WTC11 (cell line): ENCODE measurements at regions not wholly inside any gene's neighbourhood (a gene's known extent, or its start where the extent isn't known, plus 50 kb on each side); places are given as distances from the start of the nearest gene placed in this dataset.
A peak's percentile ranks its signal among the peaks of the same experiment; 100 is the strongest.
"Not testable (repeated sequence)": the region's sequence is repeated elsewhere in the genome, so short reads cannot be mapped to it uniquely, and the experiment has no call there.

Experiments
- ATAC-seq: fragments of 200-7000 bp; cut with Tn5 transposase; 2 replicates; pipeline ENCODE4 v1.10.0; 2021; ENCODE audit warnings: mild to moderate bottlenecking, moderate library complexity
- CTCF ChIA-PET: fragments of 300-600 bp; sonication (Branson Sonifier 250); formaldehyde crosslinking; loops from one replicate; lab custom pipeline; 2021; ENCODE audit warnings: antibody characterized with exemption; lab: Charles Lee
- POLR2A ChIA-PET: fragments of 350-600 bp; sonication (Branson Sonifier 250); formaldehyde crosslinking; loops from one replicate; lab custom pipeline; 2021; ENCODE audit warnings: antibody characterized with exemption; lab: Charles Lee
- DNase-seq: peaks from one replicate; pipeline ENCODE4 v3.0.0; 2021; ENCODE audit warnings: low spot score
- H3K27ac Mint-ChIP-seq: 2 replicates; pipeline ENCODE4 v1.8.0; 2021; ENCODE audit warnings: mixed read lengths
- H3K27me3 Mint-ChIP-seq: 2 replicates; pipeline ENCODE4 v1.8.0; 2021; ENCODE audit warnings: low read depth, mild to moderate bottlenecking, moderate library complexity, mixed read lengths
- H3K36me3 Mint-ChIP-seq: 2 replicates; pipeline ENCODE4 v1.8.0; 2021; ENCODE audit warnings: mixed read lengths
- H3K4me1 Mint-ChIP-seq: 2 replicates; pipeline ENCODE4 v1.8.0; 2022; ENCODE audit warnings: mixed read lengths
- H3K4me3 Mint-ChIP-seq: 2 replicates; pipeline ENCODE4 v1.8.0; 2021; ENCODE audit warnings: mild to moderate bottlenecking, moderate library complexity, mixed read lengths
- H3K9me3 Mint-ChIP-seq: 2 replicates; pipeline ENCODE4 v1.8.0; 2021; ENCODE audit warnings: mixed read lengths
- JUN ChIP-seq: sonication (generic); formaldehyde crosslinking; IDR thresholded peaks from 2 replicates; pipeline ENCODE4 v1.8.0; 2023; ENCODE audit warnings: mild to moderate bottlenecking, missing genetic modification reagents
- NFYB ChIP-seq: sonication (generic); formaldehyde crosslinking; conservative IDR thresholded peaks from 2 replicates; pipeline ENCODE4 v1.8.0; 2022; ENCODE audit warnings: low read depth, missing genetic modification reagents
- PRRX2 ChIP-seq: fragments of 250-450 bp; sonication (Bioruptor Pico); IDR thresholded peaks from 2 replicates; pipeline ENCODE4 v1.8.0; 2021; ENCODE audit warnings: mild to moderate bottlenecking
- RELA ChIP-seq: sonication (generic); formaldehyde crosslinking; IDR thresholded peaks from 2 replicates; pipeline ENCODE4 v1.8.1; 2022; ENCODE audit warnings: missing genetic modification reagents, mild to moderate bottlenecking, borderline replicate concordance
- TCF7 ChIP-seq: sonication (generic); formaldehyde crosslinking; IDR thresholded peaks from 2 replicates; pipeline ENCODE4 v1.8.0; 2022; ENCODE audit warnings: mild to moderate bottlenecking, low read depth, missing genetic modification reagents, moderate library complexity
- TP53 ChIP-seq: sonication (generic); formaldehyde crosslinking; IDR thresholded peaks from 2 replicates; pipeline ENCODE4 v1.8.1; 2023; ENCODE audit warnings: mild to moderate bottlenecking, missing genetic modification reagents
- ZNF317 ChIP-seq: sonication (generic); formaldehyde crosslinking; IDR thresholded peaks from 2 replicates; pipeline ENCODE4 v1.8.1; 2023; ENCODE audit warnings: low read depth, mild to moderate bottlenecking, moderate library complexity, missing genetic modification reagents, borderline replicate concordance
- ZNF423 ChIP-seq: fragments of 250-450 bp; sonication (Bioruptor Pico); IDR thresholded peaks from 2 replicates; pipeline ENCODE4 v2.1.2; 2022; ENCODE audit warnings: mild to moderate bottlenecking, moderate library complexity
- TF ChIP-seq, protein P1 (sequence below): fragments of 250-450 bp; sonication (Bioruptor Pico); IDR thresholded peaks from 2 replicates; pipeline ENCODE4 v1.9.0; 2021; ENCODE audit warnings: mild to moderate bottlenecking
- TF ChIP-seq, protein P2 (sequence below): sonication (generic); formaldehyde crosslinking; IDR thresholded peaks from 2 replicates; pipeline ENCODE4 v1.8.1; 2022; ENCODE audit warnings: mild to moderate bottlenecking, moderate library complexity, missing genetic modification reagents
- TF ChIP-seq, protein P3 (sequence below): sonication (generic); formaldehyde crosslinking; IDR thresholded peaks from 2 replicates; pipeline ENCODE4 v1.8.1; 2023; ENCODE audit warnings: mild to moderate bottlenecking, missing genetic modification reagents
- TF ChIP-seq, protein P4 (sequence below): sonication (generic); formaldehyde crosslinking; IDR thresholded peaks from 2 replicates; pipeline ENCODE4 v1.8.1; 2023; ENCODE audit warnings: mild to moderate bottlenecking, missing genetic modification reagents, borderline replicate concordance
- TF ChIP-seq, protein P5 (sequence below): sonication (generic); formaldehyde crosslinking; IDR thresholded peaks from 2 replicates; pipeline ENCODE4 v1.8.1; 2023; ENCODE audit warnings: mild to moderate bottlenecking, missing genetic modification reagents
- TF ChIP-seq, protein P6 (sequence below): sonication (generic); formaldehyde crosslinking; IDR thresholded peaks from 2 replicates; pipeline ENCODE4 v1.8.0; 2023; ENCODE audit warnings: missing genetic modification reagents
- TF ChIP-seq, protein P7 (sequence below): fragments of 200-600 bp; IDR thresholded peaks from 2 replicates; pipeline ENCODE4 v1.8.0; 2022; ENCODE audit warnings: antibody characterized with exemption

DNA sequence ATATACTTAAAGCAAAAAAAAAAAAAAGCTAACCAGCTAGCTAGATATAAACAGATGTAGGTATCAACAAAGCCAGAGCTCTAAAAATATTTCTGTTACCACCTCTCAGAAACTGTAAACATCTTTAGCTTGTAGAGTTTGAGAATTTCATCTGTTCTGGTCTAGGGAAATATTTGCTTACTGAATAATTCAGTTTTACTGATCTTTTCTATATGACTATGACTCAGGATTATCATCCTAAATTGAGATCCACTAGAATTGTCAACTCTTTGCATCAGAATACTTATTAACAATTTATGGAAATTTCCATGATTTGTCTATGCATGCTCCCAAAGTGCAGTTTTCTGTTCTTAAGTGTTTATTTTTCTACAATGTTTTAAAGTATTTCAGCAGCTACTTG, 517.3 kb downstream of the DIPK2A start:
- DNase-seq = no peak
- ATAC-seq = no peak
- Mint-ChIP-seq H3K27ac (no peak overlapping the region), H3K4me3 (no peak overlapping the region), H3K9me3 (peaks cover 4% of the 10 kb centered on the region), H3K27me3 (no peaks in the 10 kb centered on the region), H3K4me1 (peaks cover 19% of the 10 kb centered on the region), H3K36me3 (no peaks in the 10 kb centered on the region)
- POLR2A ChIA-PET = no interaction called here
- TF ChIP-seq ZNF317 (CRISPR knock-in tag) = no peak
- no peak for TF ChIP-seq JUN (CRISPR knock-in tag)
- TF ChIP-seq ZNF423 (CRISPR knock-in tag) = no peak
- no peak for TF ChIP-seq NFYB (CRISPR knock-in tag)
- TF ChIP-seq, protein P1, sequence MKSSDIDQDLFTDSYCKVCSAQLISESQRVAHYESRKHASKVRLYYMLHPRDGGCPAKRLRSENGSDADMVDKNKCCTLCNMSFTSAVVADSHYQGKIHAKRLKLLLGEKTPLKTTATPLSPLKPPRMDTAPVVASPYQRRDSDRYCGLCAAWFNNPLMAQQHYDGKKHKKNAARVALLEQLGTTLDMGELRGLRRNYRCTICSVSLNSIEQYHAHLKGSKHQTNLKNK (CRISPR knock-in tag) = no peak
- TF ChIP-seq, all 79 proteins: peak for 0
- CTCF ChIA-PET = interaction anchor here (0.7 kb wide), 1 partner anchor 14 kb away, joined by 3 read pairs; no protein-coding TSS in a partner anchor

DNA sequence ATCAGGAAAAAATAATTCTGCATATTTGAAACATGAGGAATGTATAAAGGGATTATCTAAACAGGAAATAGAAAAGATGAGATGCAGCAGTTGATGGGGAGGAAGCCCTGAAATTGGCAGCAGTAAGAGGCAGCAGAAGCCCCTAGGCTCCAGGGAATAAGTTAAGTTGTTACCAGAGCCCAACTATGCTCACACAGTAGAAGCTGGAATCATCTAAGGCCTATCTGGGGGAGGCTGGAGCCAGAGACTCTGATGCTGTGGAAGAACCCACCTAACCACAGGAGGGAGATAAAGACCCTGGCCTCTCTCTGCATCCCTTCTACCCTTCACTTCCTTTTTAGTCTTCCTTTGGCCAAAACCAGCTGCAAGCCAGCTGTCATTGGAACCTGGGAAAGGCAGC, 519.7 kb downstream of the DIPK2A start:
- ChIA-PET POLR2A (no interaction called here), CTCF (no interaction called here)
- H3K36me3 Mint-ChIP-seq = peaks cover 2% of the 10 kb centered on the region; the same call in 1 of the 2 replicates
- peaks cover 12% of the 10 kb centered on the region for H3K4me1 Mint-ChIP-seq
- ATAC-seq (peak; percentile 97), DNase-seq (no peak)
- no peak overlapping the region for H3K27ac Mint-ChIP-seq
- no peaks in the 10 kb centered on the region for H3K27me3 Mint-ChIP-seq
- H3K4me3 Mint-ChIP-seq = no peak overlapping the region
- TF ChIP-seq, protein P2, sequence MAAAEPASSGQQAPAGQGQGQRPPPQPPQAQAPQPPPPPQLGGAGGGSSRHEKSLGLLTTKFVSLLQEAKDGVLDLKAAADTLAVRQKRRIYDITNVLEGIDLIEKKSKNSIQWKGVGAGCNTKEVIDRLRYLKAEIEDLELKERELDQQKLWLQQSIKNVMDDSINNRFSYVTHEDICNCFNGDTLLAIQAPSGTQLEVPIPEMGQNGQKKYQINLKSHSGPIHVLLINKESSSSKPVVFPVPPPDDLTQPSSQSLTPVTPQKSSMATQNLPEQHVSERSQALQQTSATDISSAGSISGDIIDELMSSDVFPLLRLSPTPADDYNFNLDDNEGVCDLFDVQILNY (CRISPR knock-in tag) = no peak
- H3K9me3 Mint-ChIP-seq = peaks cover 12% of the 10 kb centered on the region

DNA sequence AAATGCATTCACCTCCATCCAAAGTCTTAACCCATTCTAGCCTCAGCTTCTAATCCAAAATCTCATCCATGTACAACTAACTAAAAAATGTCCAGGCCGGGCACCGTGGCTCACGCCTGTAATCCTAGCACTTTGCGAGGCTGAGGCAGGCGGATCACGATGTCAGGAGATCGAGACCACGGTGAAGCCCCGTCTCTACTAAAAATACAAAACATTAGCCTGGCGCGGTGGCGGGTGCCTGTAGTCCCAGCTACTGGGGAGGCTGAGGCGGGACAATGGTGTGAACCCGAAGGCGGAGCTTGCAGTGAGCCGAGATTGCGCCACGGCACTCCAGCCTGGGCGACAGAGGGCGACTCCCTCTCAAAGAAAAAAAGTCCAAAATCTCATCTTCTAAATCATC, 523.0 kb downstream of the DIPK2A start:
- H3K27ac Mint-ChIP-seq, H3K27me3 Mint-ChIP-seq, CTCF ChIA-PET, DNase-seq, ATAC-seq, H3K4me3 Mint-ChIP-seq, H3K36me3 Mint-ChIP-seq, POLR2A ChIA-PET: not testable (repeated sequence)
- peaks cover 23% of the 10 kb centered on the region for H3K4me1 Mint-ChIP-seq
- H3K9me3 Mint-ChIP-seq = peaks cover 11% of the 10 kb centered on the region

DNA sequence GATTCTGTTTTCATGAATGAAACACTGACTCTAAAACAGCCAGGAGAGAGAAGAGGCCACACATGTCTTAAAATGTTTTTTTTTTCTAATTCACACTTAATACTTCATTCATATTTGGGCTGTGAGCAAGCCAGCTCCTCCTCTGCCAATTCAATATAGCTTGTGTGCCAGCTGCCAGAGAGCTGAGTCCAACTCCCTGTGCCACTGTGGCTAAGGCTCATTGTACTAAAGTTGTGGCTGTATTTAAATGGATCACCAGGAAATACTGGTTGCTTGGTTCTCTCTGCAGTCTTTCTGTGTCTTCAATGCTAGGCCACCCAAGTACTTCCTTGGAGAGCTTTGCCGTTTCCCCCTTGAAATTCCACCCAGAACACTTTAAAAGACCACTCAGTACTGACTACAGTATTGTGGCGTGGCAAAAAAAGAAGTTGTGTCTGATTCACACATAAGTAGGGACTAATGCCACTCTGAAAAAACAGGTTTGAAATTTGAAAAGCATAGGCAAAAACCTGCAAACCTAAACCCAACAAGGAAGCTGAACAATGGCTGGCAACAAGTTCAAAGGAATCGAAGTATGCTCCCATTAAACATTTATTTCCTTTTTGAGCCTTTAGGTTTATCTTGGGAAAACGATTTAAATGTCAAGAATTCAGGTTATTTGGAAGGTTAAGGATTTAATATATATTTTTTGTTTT, 524.7 kb downstream of the DIPK2A start:
- POLR2A ChIA-PET = no interaction called here
- no peaks in the 10 kb centered on the region for H3K27me3 Mint-ChIP-seq
- CTCF ChIA-PET = no interaction called here
- DNase-seq (no peak), ATAC-seq (no peak)
- H3K9me3 Mint-ChIP-seq = peaks cover 11% of the 10 kb centered on the region
- peaks cover 21% of the 10 kb centered on the region for H3K4me1 Mint-ChIP-seq
- H3K36me3 Mint-ChIP-seq = peaks cover 2% of the 10 kb centered on the region; the same call in 1 of the 2 replicates
- H3K4me3 Mint-ChIP-seq = no peak overlapping the region
- H3K27ac Mint-ChIP-seq = no peak overlapping the region
- TF ChIP-seq, protein P3, sequence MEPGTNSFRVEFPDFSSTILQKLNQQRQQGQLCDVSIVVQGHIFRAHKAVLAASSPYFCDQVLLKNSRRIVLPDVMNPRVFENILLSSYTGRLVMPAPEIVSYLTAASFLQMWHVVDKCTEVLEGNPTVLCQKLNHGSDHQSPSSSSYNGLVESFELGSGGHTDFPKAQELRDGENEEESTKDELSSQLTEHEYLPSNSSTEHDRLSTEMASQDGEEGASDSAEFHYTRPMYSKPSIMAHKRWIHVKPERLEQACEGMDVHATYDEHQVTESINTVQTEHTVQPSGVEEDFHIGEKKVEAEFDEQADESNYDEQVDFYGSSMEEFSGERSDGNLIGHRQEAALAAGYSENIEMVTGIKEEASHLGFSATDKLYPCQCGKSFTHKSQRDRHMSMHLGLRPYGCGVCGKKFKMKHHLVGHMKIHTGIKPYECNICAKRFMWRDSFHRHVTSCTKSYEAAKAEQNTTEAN = no peak
- TF ChIP-seq PRRX2 (CRISPR knock-in tag) (no peak), RELA (CRISPR knock-in tag) (no peak), TCF7 (CRISPR knock-in tag) (no peak), TP53 (CRISPR knock-in tag) (no peak)
- TF ChIP-seq, protein P4, sequence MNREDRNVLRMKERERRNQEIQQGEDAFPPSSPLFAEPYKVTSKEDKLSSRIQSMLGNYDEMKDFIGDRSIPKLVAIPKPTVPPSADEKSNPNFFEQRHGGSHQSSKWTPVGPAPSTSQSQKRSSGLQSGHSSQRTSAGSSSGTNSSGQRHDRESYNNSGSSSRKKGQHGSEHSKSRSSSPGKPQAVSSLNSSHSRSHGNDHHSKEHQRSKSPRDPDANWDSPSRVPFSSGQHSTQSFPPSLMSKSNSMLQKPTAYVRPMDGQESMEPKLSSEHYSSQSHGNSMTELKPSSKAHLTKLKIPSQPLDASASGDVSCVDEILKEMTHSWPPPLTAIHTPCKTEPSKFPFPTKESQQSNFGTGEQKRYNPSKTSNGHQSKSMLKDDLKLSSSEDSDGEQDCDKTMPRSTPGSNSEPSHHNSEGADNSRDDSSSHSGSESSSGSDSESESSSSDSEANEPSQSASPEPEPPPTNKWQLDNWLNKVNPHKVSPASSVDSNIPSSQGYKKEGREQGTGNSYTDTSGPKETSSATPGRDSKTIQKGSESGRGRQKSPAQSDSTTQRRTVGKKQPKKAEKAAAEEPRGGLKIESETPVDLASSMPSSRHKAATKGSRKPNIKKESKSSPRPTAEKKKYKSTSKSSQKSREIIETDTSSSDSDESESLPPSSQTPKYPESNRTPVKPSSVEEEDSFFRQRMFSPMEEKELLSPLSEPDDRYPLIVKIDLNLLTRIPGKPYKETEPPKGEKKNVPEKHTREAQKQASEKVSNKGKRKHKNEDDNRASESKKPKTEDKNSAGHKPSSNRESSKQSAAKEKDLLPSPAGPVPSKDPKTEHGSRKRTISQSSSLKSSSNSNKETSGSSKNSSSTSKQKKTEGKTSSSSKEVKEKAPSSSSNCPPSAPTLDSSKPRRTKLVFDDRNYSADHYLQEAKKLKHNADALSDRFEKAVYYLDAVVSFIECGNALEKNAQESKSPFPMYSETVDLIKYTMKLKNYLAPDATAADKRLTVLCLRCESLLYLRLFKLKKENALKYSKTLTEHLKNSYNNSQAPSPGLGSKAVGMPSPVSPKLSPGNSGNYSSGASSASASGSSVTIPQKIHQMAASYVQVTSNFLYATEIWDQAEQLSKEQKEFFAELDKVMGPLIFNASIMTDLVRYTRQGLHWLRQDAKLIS (CRISPR knock-in tag) = no peak
- TF ChIP-seq, protein P5, sequence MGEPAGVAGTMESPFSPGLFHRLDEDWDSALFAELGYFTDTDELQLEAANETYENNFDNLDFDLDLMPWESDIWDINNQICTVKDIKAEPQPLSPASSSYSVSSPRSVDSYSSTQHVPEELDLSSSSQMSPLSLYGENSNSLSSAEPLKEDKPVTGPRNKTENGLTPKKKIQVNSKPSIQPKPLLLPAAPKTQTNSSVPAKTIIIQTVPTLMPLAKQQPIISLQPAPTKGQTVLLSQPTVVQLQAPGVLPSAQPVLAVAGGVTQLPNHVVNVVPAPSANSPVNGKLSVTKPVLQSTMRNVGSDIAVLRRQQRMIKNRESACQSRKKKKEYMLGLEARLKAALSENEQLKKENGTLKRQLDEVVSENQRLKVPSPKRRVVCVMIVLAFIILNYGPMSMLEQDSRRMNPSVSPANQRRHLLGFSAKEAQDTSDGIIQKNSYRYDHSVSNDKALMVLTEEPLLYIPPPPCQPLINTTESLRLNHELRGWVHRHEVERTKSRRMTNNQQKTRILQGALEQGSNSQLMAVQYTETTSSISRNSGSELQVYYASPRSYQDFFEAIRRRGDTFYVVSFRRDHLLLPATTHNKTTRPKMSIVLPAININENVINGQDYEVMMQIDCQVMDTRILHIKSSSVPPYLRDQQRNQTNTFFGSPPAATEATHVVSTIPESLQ = no peak
- TF ChIP-seq, protein P6, sequence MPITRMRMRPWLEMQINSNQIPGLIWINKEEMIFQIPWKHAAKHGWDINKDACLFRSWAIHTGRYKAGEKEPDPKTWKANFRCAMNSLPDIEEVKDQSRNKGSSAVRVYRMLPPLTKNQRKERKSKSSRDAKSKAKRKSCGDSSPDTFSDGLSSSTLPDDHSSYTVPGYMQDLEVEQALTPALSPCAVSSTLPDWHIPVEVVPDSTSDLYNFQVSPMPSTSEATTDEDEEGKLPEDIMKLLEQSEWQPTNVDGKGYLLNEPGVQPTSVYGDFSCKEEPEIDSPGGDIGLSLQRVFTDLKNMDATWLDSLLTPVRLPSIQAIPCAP (CRISPR knock-in tag) = no peak
- TF ChIP-seq, protein P7, sequence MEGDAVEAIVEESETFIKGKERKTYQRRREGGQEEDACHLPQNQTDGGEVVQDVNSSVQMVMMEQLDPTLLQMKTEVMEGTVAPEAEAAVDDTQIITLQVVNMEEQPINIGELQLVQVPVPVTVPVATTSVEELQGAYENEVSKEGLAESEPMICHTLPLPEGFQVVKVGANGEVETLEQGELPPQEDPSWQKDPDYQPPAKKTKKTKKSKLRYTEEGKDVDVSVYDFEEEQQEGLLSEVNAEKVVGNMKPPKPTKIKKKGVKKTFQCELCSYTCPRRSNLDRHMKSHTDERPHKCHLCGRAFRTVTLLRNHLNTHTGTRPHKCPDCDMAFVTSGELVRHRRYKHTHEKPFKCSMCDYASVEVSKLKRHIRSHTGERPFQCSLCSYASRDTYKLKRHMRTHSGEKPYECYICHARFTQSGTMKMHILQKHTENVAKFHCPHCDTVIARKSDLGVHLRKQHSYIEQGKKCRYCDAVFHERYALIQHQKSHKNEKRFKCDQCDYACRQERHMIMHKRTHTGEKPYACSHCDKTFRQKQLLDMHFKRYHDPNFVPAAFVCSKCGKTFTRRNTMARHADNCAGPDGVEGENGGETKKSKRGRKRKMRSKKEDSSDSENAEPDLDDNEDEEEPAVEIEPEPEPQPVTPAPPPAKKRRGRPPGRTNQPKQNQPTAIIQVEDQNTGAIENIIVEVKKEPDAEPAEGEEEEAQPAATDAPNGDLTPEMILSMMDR = no peak
- TF ChIP-seq, protein P1 (CRISPR knock-in tag) = no peak
